C4-2B (cell line): ENCODE measurements at regions not wholly inside any gene's neighbourhood (a gene's known extent, or its start where the extent isn't known, plus 50 kb on each side); places are given as distances from the start of the nearest gene placed in this dataset.

Experiments used
- H3K27ac ChIP-seq: fragments of 450-650 bp; 2 replicates; pipeline ENCODE4 v1.5.1; 2017
- ZFX ChIP-seq: fragments of 450-650 bp; IDR thresholded peaks from 2 replicates; pipeline ENCODE4 v1.6.1; 2017
- TF ChIP-seq, protein P1 (sequence below): fragments of 450-650 bp; conservative IDR thresholded peaks from 2 replicates; pipeline ENCODE4 v1.5.1; 2017; ENCODE audit warnings: mild to moderate bottlenecking

DNA sequence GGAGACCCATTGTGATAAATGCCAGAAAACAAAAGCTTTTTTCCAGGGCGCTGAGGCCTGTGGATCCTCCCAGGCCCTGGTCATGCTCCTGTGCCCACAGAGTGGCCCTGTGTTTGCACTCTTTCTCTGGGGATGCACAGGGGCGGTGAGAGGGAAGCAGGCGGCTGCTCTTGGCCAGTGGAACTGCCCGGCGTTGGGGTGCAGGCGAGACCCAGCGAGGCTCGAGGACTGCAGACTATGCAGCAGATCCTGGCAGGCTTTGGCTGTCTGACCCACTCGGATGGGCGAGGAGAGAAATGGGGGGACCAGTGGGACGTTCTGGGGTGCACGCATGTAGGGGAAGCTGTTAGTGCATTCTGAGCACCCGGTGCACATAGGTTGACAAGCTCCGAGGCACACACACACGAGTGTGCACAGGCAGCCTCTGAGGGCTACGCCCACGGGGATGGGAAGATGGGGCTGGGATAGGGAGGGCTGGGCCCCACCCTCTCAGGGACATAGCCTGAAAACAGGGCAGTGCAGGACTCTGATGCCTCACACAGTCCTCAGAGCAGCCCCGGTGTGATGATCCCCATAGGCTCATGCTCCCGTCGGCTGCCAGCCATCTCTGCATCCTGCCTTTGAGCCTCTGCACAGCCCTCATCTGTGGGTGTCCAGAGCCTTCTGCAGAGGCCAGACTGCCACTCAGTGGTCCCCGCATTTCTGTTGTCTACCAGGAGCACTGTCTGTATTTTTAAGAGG lies 1233.5 kb downstream of the BRD1 start:
- TF ChIP-seq, protein P1, sequence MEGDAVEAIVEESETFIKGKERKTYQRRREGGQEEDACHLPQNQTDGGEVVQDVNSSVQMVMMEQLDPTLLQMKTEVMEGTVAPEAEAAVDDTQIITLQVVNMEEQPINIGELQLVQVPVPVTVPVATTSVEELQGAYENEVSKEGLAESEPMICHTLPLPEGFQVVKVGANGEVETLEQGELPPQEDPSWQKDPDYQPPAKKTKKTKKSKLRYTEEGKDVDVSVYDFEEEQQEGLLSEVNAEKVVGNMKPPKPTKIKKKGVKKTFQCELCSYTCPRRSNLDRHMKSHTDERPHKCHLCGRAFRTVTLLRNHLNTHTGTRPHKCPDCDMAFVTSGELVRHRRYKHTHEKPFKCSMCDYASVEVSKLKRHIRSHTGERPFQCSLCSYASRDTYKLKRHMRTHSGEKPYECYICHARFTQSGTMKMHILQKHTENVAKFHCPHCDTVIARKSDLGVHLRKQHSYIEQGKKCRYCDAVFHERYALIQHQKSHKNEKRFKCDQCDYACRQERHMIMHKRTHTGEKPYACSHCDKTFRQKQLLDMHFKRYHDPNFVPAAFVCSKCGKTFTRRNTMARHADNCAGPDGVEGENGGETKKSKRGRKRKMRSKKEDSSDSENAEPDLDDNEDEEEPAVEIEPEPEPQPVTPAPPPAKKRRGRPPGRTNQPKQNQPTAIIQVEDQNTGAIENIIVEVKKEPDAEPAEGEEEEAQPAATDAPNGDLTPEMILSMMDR: no peak
- no peak for TF ChIP-seq ZFX
- no peak overlapping the region for H3K27ac ChIP-seq

DNA sequence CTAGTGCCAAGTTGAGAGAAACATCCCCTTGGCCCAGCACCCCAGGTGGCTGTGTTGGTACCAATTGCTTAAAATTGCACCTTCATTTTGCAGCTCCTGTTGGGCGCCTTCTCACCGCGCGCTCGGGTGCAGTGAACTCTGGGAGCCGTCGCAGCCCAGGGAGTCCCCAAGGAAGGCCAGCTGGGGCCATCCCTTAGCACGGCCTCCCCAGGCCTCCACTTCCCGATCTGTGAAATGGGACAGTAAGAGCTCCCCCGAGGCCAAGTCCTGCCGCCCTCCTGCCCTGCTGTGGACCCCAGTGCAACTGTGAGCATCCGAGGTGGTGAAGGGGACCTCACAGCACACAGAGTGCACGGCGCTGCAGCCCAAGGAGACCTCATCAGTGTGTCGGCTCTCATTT lies 1234.1 kb downstream of the BRD1 start:
- no peak overlapping the region for H3K27ac ChIP-seq
- TF ChIP-seq, protein P1: no peak
- no peak for TF ChIP-seq ZFX

DNA sequence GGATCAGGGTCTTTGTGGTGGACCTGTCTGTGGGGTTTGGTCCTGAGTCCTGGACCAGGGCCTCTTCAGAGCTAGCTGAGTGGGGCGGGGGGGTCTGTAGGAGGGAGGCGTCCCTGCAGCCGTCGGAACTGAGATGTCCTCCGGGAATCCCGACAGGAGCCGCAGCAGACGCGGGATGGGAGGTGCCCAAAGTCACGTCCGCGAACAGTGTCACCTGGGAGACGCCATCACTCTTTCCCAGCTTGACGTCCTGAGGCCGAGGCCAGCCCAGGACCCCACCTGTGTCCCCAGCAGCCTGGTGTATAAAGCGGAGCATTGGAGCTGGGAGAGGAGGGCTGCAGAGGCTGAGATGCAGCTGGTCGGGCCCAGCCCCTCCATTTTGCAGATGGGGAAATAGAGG lies 1234.7 kb downstream of the BRD1 start:
- TF ChIP-seq, protein P1: no peak
- no peak for TF ChIP-seq ZFX
- H3K27ac ChIP-seq: no peak overlapping the region

GRCh38 chr22:48592488-48592887 lies 1235.2 kb downstream of the BRD1 start:
- H3K27ac ChIP-seq: no peak overlapping the region
- TF ChIP-seq, protein P1: no peak
- no peak for TF ChIP-seq ZFX

DNA sequence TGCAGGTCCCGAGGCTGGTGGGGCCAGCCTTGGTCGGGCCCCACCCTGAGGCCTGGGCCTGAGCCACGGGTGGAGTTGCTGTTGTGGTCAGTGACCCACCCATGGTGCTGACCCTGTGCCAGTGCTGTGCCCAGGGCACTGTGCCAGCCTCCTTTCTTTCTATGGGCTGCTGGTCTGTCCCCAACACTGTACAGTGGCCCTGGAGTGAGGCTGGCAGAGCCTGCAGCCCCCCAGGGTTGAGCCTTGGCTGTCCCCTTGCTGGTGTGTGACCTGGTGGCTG lies 1235.7 kb downstream of the BRD1 start:
- TF ChIP-seq, protein P1: no peak
- no peak for TF ChIP-seq ZFX
- no peak overlapping the region for H3K27ac ChIP-seq

DNA sequence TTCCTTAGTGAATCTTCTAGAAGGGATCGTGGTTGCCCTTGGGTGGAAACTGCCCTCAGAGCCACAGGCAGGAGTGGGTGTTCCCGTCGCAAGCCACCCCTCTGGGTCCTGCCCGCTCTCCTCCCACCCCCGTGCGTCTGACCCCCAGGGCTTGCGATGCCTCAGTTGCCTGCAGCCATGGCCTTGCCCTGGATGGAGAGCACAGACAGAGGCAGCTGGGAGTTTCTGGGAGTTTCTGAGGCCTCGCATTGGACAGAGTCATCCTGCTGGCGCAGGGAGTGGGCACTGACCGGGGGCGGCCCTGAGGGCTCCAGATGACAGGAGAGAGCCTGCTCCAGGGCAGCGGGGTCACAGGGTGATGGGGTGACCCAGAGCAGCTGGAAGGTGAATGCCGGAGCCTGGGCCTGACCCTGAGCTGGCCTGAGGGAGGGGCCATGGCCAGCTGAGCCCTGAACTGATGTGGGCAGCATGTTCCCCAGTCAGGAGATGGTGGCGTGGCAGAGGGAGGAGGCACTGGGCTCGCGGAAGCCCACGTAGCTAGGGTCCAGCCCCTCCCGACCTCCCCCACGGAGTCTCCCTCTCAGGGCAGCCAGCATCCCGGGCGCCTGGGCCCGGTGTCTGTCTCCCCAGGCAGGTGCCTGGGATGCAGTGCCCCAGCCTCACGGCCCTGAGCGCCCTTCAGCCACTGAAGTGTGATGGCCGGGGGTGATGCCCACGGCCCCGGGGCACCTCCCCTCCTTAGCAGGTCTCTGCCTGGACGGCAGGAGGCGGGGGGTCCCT lies 1236.2 kb downstream of the BRD1 start:
- no peak overlapping the region for H3K27ac ChIP-seq
- TF ChIP-seq, protein P1: no peak
- no peak for TF ChIP-seq ZFX

DNA sequence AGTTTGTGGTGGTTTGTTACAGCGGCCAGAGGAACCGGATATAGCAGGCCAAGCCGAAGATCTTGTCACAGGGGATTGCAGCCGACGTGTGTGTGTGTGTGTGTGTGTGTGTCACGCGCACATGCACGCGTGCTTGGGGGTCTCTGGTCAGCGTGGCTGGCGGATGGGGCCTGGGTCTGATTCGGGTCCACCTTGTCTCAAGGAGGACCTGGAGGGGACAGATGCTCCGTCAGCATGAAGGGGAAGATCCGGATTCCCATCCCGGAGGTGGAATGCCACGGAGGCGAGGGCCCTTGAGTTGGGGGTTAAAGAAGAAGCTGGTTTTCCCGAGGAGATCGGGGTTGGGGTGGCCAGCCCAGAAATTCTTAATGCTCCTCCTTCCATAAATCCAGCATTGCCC lies 1237.8 kb downstream of the BRD1 start:
- H3K27ac ChIP-seq: no peak overlapping the region
- TF ChIP-seq, protein P1: no peak
- TF ChIP-seq ZFX: no peak
